HG03159 (cell line): ENCODE measurements at regions not wholly inside any gene's neighbourhood (a gene's known extent, or its start where the extent isn't known, plus 50 kb on each side); places are given as distances from the start of the nearest gene placed in this dataset.
"Not testable (repeated sequence)": the region's sequence is repeated elsewhere in the genome, so short reads cannot be mapped to it uniquely, and the experiment has no call there.

Source experiments
- ATAC-seq: cut with Tn5 transposase; IDR thresholded peaks from one replicate; pipeline ENCODE4 v1.9.1; 2021; ENCODE audit warnings: mild to moderate bottlenecking, moderate library complexity; ENCODE audit not compliant: unreplicated experiment

- no peak for ATAC-seq
These were observed 120.5 kb downstream of the APIP start for GRCh38 chr11:34795641-34796040.

DNA sequence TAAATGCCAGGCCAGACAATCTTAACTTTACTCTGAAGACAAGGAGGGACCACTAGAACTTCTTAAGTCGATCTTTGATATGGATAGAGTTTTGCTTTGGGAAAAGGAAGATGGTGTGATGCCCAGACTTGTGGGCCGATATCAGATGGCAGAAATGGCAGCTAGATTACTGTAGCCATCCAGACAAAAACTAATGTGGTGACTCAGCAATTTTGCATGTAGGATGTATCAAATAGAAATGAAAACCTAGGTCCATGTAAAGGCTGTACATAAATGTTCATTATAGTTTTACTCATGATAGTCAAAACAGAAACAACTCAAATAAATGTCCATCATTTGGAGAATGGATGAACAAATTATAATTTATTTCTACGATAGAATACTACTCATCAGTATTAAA is 121.5 kb downstream of the APIP start:
- ATAC-seq = no peak

- ATAC-seq = no peak
These were observed 122.5 kb downstream of the APIP start for GRCh38 chr11:34793666-34794065.

DNA sequence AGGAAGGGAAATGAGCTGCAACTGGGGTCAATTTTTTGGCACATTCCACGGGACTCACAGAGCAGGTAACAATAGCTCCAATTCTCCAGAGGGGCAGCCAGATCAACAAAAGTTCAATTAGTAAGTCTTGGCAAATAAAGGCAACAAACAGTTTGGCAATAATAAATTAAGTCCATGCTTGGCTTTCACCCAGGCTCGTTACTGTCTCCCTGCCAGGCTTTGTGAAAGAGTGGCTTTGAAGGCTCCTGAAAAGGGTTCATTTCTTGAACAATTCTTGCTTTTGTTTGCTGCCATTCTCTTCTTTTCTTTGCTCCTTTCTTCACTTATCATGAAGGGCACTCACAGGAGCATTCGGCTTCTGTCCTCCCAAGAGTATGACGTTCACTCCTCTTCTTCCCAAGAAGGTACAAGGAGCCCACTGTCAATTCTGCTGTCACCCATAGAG is 123.3 kb downstream of the APIP start:
- no peak for ATAC-seq

- ATAC-seq = peak; percentile 68
These were observed 124.2 kb downstream of the APIP start for GRCh38 chr11:34791780-34792542.

- no peak for ATAC-seq
These were observed 125.6 kb downstream of the APIP start for GRCh38 chr11:34790620-34791019.

DNA sequence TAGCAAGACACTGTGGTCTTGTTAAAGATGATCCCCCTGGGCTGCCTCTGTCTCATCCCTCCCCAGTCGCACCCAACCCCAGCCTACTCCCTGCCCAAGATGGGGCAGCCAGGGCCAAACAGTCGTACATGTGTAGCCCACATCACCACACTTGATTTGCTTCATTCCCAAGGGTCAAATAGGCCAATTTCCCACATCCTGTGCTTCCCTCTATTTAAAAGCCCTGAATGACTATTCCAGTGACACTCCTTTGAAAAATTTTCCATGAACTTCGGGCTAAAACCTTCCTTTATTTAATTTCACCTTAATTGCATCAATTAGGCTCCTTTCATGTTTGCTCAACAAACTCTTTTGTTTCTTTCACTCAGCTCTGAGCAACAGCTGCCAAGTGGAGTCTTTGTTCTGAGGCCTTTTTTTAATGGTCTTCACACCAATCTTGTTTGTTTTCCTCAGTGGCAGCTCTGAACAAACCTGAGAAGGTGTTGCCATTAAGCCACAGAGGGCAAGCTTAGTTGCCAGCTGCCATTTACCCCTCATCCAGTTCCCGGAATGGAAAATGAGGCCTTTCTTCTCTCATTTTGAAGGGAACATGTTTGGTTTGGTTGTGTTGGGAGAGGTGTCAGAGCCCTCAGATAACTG is 126.9 kb downstream of the APIP start:
- ATAC-seq = no peak

- no peak for ATAC-seq
These were observed 127.5 kb downstream of the APIP start for GRCh38 chr11:34788642-34789041.

GRCh38 chr11:34787895-34788294 is 128.3 kb downstream of the APIP start:
- ATAC-seq = no peak

- no peak for ATAC-seq
These were observed 128.8 kb downstream of the APIP start for GRCh38 chr11:34787348-34787747.

- no peak for ATAC-seq
These were observed 131.8 kb downstream of the APIP start for GRCh38 chr11:34784318-34784841.

DNA sequence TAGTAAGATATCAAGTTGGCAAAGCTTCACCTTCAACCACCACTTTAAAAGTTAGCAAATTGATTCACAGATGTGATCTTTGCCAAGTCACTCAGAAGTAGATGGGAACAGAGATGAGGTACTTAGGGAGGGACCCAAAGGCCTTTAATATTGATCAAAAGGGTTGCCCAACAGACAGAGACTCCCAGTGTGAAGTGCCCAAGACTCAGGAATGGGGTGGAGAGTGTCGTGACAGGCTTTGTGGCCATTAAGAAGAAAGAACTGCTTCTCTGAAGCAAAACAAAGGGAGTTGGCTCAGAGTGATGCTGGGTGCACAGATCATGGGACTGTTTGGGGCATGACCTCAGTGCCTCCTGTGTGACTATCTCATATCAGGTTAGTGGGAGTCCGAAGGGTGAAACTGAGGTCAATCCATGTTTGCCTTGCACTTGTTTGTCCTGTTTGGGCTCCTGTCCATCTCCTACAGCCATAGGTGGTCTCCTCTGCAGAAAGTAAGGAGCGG is 132.3 kb downstream of the APIP start:
- no peak for ATAC-seq

GRCh38 chr11:34781826-34782225 is 134.4 kb downstream of the APIP start:
- not testable (repeated sequence) for ATAC-seq

DNA sequence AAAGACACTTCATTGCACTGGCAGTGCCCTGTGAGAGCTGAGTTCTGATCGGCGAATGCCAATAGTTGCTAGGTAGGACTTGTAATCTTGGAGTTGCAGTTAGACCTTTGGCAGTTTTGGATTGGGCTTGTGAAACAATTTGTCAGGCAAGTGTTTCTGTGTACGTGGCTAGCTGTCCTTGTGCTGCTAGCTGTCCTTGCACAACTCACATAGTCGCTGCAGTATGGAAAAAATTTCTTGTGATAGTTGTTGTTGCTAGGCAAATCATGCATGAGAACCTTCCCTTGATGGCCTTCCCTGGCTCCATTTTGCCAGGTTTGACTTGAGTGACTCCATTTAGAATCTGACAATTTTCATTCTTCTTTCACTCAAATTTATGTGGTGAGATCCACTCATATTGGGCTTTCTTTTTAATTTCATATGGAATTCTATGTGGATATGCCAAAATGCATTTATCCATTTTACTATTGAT is 140.7 kb downstream of the APIP start:
- ATAC-seq = no peak

GRCh38 chr11:34774604-34775003 is 141.6 kb downstream of the APIP start:
- ATAC-seq = no peak

DNA sequence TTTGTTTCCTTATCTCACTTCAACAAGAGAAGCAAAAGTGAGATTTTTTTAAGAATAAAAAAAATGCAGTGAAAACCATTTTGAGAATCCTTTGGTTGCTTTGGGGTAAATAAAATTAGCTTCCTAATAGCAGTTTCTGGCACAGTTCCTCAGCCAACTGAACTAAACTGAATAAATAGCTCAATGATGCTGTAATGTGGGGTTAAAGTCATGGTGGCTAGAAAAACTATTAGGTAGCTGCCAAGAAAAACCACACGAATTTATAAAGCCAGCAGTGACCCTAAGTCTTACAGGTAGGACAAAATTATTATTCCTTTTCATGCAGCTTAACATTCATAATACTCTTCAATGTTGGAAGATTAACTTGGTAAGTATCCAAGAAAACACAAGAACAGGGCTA is 142.4 kb downstream of the APIP start:
- no peak for ATAC-seq

DNA sequence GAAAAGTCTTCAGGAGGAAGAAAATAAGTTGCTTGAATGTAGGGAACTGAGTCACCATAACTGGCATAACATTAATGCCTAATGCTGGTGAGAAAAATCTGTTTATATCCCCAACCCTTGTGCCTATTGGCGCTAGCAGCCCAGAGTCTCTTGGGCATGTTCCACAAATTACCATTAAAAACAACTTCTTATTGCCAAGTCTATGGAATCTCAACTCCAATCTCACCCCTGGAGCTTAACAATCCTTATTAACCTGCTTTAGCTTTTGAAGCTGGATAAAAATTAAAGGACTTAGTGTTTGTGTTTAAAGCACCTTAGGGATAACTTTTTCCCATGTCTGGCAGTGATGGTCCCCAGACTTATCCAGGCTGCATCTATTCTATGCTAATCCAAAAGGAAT is 143.0 kb downstream of the APIP start:
- ATAC-seq = no peak

DNA sequence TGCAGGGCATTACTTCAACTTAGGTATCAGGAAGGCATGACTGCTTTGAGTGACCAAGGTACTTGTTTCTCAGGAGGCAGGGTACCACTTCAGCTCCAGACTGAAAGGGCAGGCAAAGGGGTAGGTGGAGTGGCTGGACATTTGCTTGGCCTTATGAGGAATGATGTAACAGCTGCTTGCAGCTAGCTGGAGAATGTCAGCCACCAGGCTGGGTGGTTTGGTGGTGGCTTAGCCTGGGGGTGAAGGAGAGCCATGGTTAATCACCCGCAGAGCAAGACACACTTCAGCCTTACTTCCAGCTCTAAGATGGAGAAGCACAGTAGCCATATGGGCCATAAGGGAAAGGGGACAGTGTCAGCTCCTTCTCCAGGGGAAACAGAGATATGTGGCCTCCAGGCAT is 146.1 kb downstream of the APIP start:
- no peak for ATAC-seq

GRCh38 chr11:34769224-34769623 is 147.0 kb downstream of the APIP start:
- no peak for ATAC-seq

- not testable (repeated sequence) for ATAC-seq
These were observed 141.7 kb downstream of the EHF start for GRCh38 chr11:34762625-34763024.

GRCh38 chr11:34758262-34758661 is 137.4 kb downstream of the EHF start:
- no peak for ATAC-seq

- no peak for ATAC-seq
These were observed 136.1 kb downstream of the EHF start for GRCh38 chr11:34757026-34757451.
